ENCODE measurements at regions not wholly inside any gene's neighbourhood (a gene's known extent, or its start where the extent isn't known, plus 50 kb on each side); places are given as distances from the start of the nearest gene placed in this dataset.

DNA sequence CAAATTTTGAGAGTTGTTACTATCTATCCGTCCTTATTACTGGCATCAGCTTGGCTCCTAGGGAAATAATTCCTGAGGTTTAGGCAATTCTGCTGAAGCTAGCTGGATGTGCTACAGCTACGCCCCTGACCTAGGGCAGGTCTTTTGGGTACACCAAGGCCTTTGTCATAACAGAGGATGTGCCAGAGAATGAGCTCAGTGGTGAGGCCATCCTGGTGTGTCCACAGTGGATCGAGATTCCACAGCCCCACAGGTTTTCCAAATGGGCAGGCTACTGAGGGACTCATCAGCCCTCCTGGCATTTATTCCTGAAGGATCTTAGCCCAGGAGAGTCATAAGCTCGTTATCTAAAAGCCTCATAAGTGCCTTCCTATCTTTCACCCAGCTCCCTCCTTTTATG lies 475.2 kb upstream of the USP24 start:
- TF ChIP-seq, protein P1, sequence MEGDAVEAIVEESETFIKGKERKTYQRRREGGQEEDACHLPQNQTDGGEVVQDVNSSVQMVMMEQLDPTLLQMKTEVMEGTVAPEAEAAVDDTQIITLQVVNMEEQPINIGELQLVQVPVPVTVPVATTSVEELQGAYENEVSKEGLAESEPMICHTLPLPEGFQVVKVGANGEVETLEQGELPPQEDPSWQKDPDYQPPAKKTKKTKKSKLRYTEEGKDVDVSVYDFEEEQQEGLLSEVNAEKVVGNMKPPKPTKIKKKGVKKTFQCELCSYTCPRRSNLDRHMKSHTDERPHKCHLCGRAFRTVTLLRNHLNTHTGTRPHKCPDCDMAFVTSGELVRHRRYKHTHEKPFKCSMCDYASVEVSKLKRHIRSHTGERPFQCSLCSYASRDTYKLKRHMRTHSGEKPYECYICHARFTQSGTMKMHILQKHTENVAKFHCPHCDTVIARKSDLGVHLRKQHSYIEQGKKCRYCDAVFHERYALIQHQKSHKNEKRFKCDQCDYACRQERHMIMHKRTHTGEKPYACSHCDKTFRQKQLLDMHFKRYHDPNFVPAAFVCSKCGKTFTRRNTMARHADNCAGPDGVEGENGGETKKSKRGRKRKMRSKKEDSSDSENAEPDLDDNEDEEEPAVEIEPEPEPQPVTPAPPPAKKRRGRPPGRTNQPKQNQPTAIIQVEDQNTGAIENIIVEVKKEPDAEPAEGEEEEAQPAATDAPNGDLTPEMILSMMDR (IDR thresholded peaks at IDR 0.05 in 8 of 11, conservative IDR thresholded peaks at IDR 0.05 in 3 of 11) = no peak
- TF ChIP-seq POLR2AphosphoS5 (IDR thresholded peaks at IDR 0.05) = no peak
